ENCODE measurements at regions not wholly inside any gene's neighbourhood (a gene's known extent, or its start where the extent isn't known, plus 50 kb on each side); places are given as distances from the start of the nearest gene placed in this dataset.

DNA sequence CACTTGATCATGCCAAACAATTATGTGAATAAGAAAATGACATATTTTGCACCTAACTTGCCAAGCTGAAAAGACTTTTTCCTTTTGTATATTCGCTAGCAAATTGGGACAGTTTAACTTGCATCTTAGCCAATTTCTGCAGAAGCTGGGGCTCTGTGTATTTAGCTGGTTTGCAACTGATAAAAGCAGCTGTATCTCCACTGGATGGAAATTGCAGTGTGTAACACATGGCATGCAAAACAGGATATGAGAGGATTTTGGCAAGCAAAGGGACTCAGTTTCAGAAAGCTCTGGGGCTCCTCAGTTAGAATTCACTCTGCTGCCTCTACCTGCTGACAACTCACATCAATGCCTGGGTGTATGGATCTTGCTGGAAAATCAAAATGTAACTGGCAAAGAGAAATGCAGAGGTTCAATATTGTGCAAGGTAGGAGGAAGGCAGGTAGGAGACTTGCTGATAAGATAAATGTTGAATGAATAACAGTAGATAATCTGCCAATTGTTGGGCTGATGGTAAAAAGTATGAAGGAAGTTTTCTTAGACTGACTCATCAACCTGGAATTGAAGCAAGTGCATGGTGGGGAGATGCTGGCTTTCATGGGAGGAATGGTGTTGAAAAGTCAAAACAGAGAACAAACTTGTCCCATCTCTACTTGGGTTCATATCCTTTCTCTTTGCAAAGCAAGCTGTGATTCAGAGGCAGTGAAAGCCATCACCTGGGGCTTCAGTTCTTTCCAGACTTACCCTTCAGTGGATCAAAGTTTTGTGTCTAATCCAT, 546.9 kb upstream of the AMELY start:
- no peaks in the 10 kb centered on the region for H3K27me3 ChIP-seq
- DNase-seq (no peak), ATAC-seq (no peak)
- H3K9me3 ChIP-seq: no peaks in the 10 kb centered on the region
- in situ Hi-C loops (cut with MboI; ENCODE audit: low sequenced_read_pairs in 4 of 4) (no loop called here), intact Hi-C loops (cut with DNase I; ENCODE audit: low total_unique reads) (no loop called here)
- no peaks in the 10 kb centered on the region for H3K36me3 ChIP-seq
- H3K4me3 ChIP-seq: no peak overlapping the region
- no peaks in the 10 kb centered on the region for H3K4me1 ChIP-seq
- H3K27ac ChIP-seq: no peak overlapping the region
- TF ChIP-seq, protein P1, sequence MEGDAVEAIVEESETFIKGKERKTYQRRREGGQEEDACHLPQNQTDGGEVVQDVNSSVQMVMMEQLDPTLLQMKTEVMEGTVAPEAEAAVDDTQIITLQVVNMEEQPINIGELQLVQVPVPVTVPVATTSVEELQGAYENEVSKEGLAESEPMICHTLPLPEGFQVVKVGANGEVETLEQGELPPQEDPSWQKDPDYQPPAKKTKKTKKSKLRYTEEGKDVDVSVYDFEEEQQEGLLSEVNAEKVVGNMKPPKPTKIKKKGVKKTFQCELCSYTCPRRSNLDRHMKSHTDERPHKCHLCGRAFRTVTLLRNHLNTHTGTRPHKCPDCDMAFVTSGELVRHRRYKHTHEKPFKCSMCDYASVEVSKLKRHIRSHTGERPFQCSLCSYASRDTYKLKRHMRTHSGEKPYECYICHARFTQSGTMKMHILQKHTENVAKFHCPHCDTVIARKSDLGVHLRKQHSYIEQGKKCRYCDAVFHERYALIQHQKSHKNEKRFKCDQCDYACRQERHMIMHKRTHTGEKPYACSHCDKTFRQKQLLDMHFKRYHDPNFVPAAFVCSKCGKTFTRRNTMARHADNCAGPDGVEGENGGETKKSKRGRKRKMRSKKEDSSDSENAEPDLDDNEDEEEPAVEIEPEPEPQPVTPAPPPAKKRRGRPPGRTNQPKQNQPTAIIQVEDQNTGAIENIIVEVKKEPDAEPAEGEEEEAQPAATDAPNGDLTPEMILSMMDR (IDR thresholded peaks at IDR 0.05 in 4 of 5, conservative IDR thresholded peaks at IDR 0.05 in 1 of 5): no peak
- TF ChIP-seq POLR2A (IDR thresholded peaks at IDR 0.05): no peak

DNA sequence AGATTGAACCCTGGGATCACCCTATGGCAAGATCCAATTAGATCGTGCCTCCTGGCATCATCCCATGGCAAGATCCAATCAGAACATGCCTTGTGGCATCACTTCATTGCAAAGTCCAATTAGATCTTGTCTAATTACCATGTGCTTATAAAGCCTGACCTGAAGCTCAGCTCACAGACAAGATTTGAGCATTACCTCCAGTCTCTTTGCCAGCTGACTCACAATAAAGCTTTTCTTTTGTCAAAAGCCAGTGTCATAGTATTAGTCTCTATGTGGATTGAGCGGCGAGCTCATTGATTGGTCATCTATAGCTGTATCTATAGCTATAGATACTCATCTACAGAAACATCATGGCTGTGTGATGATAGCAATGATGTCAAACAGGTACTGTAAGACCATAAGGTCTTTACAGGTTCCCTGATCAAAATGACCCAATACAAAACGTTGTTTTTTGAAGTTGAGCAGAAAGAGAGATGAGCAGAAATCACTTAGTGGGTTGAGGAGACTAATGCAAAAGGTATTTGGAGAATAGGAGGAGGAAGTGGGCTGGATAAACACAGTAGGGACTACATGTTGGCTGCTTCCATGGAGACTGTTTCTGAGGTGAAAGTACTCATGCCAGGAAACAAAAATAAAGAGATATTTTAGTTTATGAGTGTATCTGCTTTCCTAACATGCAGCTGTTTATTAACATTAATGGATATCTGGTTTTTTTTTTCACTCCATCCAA, 545.9 kb upstream of the AMELY start:
- intact Hi-C loops (cut with DNase I; ENCODE audit: low total_unique reads): no loop called here
- no peak overlapping the region for H3K27ac ChIP-seq
- H3K4me1 ChIP-seq: no peaks in the 10 kb centered on the region
- H3K4me3 ChIP-seq: no peak overlapping the region
- no peaks in the 10 kb centered on the region for H3K9me3 ChIP-seq
- in situ Hi-C loops (cut with MboI; ENCODE audit: low sequenced_read_pairs in 4 of 4): no loop called here
- TF ChIP-seq, protein P1 (IDR thresholded peaks at IDR 0.05 in 4 of 5, conservative IDR thresholded peaks at IDR 0.05 in 1 of 5): no peak
- H3K36me3 ChIP-seq: no peaks in the 10 kb centered on the region
- DNase-seq (no peak), ATAC-seq (no peak)
- no peaks in the 10 kb centered on the region for H3K27me3 ChIP-seq

DNA sequence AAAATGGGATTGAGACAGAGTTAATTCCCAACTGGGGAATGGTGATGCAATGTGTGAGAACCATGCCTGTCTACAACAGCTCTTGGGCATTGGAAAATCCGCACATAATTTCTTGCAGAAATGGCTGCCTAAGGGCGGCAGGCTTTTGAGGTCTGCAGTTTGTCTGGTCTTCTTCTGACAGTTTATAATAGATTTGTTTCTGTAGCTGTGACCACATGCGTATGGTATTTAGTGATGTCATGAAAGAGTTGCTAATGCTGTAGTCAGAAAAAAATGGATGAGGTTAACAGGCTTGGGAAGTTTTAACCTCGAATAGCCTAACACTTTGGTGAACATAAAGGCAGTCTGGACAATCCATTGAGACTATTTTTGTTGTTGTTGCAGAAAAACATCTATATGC, 544.1 kb upstream of the AMELY start:
- no peak for ATAC-seq
- Histone ChIP-seq H3K27me3 (no peaks in the 10 kb centered on the region), H3K4me1 (no peaks in the 10 kb centered on the region), H3K36me3 (no peaks in the 10 kb centered on the region), H3K9me3 (no peaks in the 10 kb centered on the region), H3K27ac (no peak overlapping the region), H3K4me3 (no peak overlapping the region)
- no peak for DNase-seq
- in situ Hi-C loops (cut with MboI; ENCODE audit: low sequenced_read_pairs in 4 of 4): no loop called here
- intact Hi-C loops (cut with DNase I; ENCODE audit: low total_unique reads): no loop called here
- TF ChIP-seq POLR2A (IDR thresholded peaks at IDR 0.05): no peak
- TF ChIP-seq, protein P1 (IDR thresholded peaks at IDR 0.05 in 4 of 5, conservative IDR thresholded peaks at IDR 0.05 in 1 of 5): no peak

DNA sequence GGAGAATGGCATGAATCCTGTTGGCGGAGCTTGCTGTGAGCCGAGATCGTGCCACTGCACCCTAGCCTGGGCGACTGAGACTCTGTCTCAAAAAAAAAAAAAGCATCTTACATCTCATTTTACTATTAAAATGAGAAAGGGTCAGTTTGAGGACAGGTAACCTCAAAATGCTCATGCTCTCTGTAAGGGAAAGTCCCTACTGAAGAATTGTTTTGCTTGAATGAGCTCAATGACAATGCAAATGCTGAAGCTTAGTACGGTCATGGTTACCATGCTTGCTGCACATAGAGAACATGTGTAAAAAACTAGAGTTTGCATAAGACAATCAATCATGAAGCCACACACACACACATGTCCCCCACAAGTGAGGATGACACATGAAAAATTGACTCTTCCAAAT, 541.8 kb upstream of the AMELY start:
- no peaks in the 10 kb centered on the region for H3K9me3 ChIP-seq
- in situ Hi-C loops (cut with MboI; ENCODE audit: low sequenced_read_pairs in 4 of 4) (no loop called here), intact Hi-C loops (cut with DNase I; ENCODE audit: low total_unique reads) (no loop called here)
- no peaks in the 10 kb centered on the region for H3K36me3 ChIP-seq
- H3K4me1 ChIP-seq: no peaks in the 10 kb centered on the region
- H3K27ac ChIP-seq: no peak overlapping the region
- no peaks in the 10 kb centered on the region for H3K27me3 ChIP-seq
- ATAC-seq: no peak
- H3K4me3 ChIP-seq: no peak overlapping the region
- no peak for DNase-seq
- no peak for TF ChIP-seq POLR2A (IDR thresholded peaks at IDR 0.05)
- TF ChIP-seq, protein P1 (IDR thresholded peaks at IDR 0.05 in 4 of 5, conservative IDR thresholded peaks at IDR 0.05 in 1 of 5): no peak
